Inflammatory macrophage (primary cell): ENCODE measurements at regions not wholly inside any gene's neighbourhood (a gene's known extent, or its start where the extent isn't known, plus 50 kb on each side); places are given as distances from the start of the nearest gene placed in this dataset.

ENCODE experiments used
- DNase-seq, 2 donors: peaks; one replicate each; pipeline ENCODE4 v3.0.0-alpha.2; 2020 to 2022

GRCh38 chr4:96708766-96709165, 868.9 kb downstream of the PDHA2 start:
- no peak for DNase-seq

- no peak for DNase-seq
These were observed 873.5 kb downstream of the PDHA2 start for GRCh38 chr4:96713271-96713850.

- no peak for DNase-seq
These were observed 889.7 kb downstream of the PDHA2 start for GRCh38 chr4:96729641-96730040.

- no peak for DNase-seq
These were observed 890.5 kb downstream of the PDHA2 start for GRCh38 chr4:96730432-96730831.

GRCh38 chr4:96736352-96736889, 896.5 kb downstream of the PDHA2 start:
- DNase-seq: no peak

- no peak for DNase-seq
These were observed 899.2 kb downstream of the PDHA2 start for GRCh38 chr4:96739101-96739500.

- DNase-seq: no peak
These were observed 902.6 kb downstream of the PDHA2 start for GRCh38 chr4:96742332-96743014.

- DNase-seq: no peak
These were observed 904.8 kb downstream of the PDHA2 start for GRCh38 chr4:96744676-96745075.

- no peak for DNase-seq
These were observed 913.3 kb downstream of the PDHA2 start for GRCh38 chr4:96753216-96753615.

- DNase-seq: no peak
These were observed 915.9 kb downstream of the PDHA2 start for GRCh38 chr4:96755569-96756484.

GRCh38 chr4:96756584-96756983, 916.7 kb downstream of the PDHA2 start:
- no peak for DNase-seq

GRCh38 chr4:96763546-96763945, 923.7 kb downstream of the PDHA2 start:
- DNase-seq: no peak

GRCh38 chr4:96766359-96766758, 926.5 kb downstream of the PDHA2 start:
- DNase-seq: no peak

- no peak for DNase-seq
These were observed 928.1 kb downstream of the PDHA2 start for GRCh38 chr4:96767815-96768480.

- DNase-seq: no peak
These were observed 935.6 kb downstream of the PDHA2 start for GRCh38 chr4:96775501-96775900.

- DNase-seq: no peak
These were observed 937.1 kb downstream of the PDHA2 start for GRCh38 chr4:96776920-96777527.

GRCh38 chr4:96784336-96784735, 944.4 kb downstream of the PDHA2 start:
- DNase-seq: no peak

GRCh38 chr4:96786306-96786705, 946.4 kb downstream of the PDHA2 start:
- no peak for DNase-seq

GRCh38 chr4:96787766-96788165, 947.9 kb downstream of the PDHA2 start:
- DNase-seq: no peak

- no peak for DNase-seq
These were observed 969.7 kb downstream of the PDHA2 start for GRCh38 chr4:96809563-96809962.

GRCh38 chr4:96827086-96827485, 987.2 kb downstream of the PDHA2 start:
- no peak for DNase-seq

GRCh38 chr4:96833831-96834230, 993.9 kb downstream of the PDHA2 start:
- no peak for DNase-seq
